RWPE2 (cell line): ENCODE measurements at regions not wholly inside any gene's neighbourhood (a gene's known extent, or its start where the extent isn't known, plus 50 kb on each side); places are given as distances from the start of the nearest gene placed in this dataset.

Experiments used
- ATAC-seq: fragments of 200-7000 bp; cut with Tn5 transposase; 3 replicates; pipeline ENCODE4 v1.9.1; 2021; ENCODE audit warnings: low read depth
- DNase-seq: peaks from one replicate; pipeline ENCODE4 v3.0.0-alpha.2; 2020; ENCODE audit warnings: low spot score
- H3K27ac ChIP-seq: fragments of 450-650 bp; 2 replicates; pipeline ENCODE4 v1.5.1; 2017; ENCODE audit warnings: mild to moderate bottlenecking; ENCODE audit not compliant: poor library complexity, severe bottlenecking
- H3K27me3 ChIP-seq: fragments of 250-450 bp; sonication (Bioruptor Pico); 2 replicates; pipeline ENCODE4 v1.5.1; 2021; ENCODE audit warnings: mild to moderate bottlenecking, moderate library complexity; ENCODE audit not compliant: insufficient read depth, poor library complexity, severe bottlenecking
- H3K36me3 ChIP-seq: fragments of 250-450 bp; sonication (Bioruptor Pico); 2 replicates; pipeline ENCODE4 v1.5.1; 2020; ENCODE audit warnings: low read depth, mild to moderate bottlenecking, moderate library complexity
- H3K4me1 ChIP-seq: fragments of 250-450 bp; sonication (Bioruptor Pico); 2 replicates; pipeline ENCODE4 v1.5.1; 2021; ENCODE audit warnings: mild to moderate bottlenecking, moderate library complexity; ENCODE audit not compliant: insufficient read depth, poor library complexity, severe bottlenecking
- H3K4me3 ChIP-seq: fragments of 250-450 bp; sonication (Bioruptor Pico); 2 replicates; pipeline ENCODE4 v1.5.1; 2021; ENCODE audit warnings: mild to moderate bottlenecking, moderate library complexity; ENCODE audit not compliant: severe bottlenecking
- H3K9me3 ChIP-seq: fragments of 250-450 bp; sonication (Bioruptor Pico); 2 replicates; pipeline ENCODE4 v1.5.1; 2021; ENCODE audit warnings: mild to moderate bottlenecking, moderate library complexity; ENCODE audit not compliant: severe bottlenecking
- CTCF ChIP-seq: fragments of 450-650 bp; IDR thresholded peaks from one replicate; pipeline ENCODE4 v1.5.1; 2017; ENCODE audit warnings: mild to moderate bottlenecking, moderate library complexity; ENCODE audit not compliant: poor library complexity, severe bottlenecking

DNA sequence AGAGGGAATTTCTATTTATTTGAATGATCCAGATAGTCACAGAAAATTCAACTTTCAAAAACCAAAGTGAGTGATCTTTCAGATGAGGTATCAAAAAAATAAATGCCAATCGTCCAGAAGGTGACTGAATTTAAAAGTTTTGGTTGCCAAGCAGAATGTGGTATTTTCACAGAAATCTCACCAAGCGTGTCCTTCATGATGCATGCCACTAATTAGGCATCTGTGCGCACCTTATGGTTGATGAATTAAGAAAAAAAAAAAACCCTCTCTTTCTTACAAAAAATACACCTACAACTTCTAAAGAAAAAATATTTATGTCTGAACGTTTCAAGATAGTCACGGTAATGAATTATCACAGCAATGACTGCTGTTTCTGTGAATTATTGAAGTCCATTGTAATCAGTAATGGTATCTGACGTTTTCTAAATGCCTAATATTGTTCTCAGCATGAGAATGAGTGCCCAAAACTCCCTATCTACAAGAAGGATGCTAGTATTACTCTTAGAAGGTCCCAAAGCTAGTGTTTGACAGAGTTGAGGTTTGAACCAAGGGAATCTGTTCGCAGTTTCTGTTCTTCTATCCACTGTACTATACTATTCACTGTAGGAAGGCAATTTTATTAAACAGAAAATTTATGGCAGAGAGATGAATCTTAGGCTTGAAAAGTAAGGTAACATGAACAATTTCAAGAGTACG lies 219.6 kb upstream of the NETO1 start:
- H3K9me3 ChIP-seq: peaks cover 3% of the 10 kb centered on the region
- no peak for TF ChIP-seq CTCF
- no peak for DNase-seq
- no peaks in the 10 kb centered on the region for H3K27me3 ChIP-seq
- ATAC-seq: no peak
- H3K36me3 ChIP-seq: no peaks in the 10 kb centered on the region
- H3K4me3 ChIP-seq: no peak overlapping the region
- no peak overlapping the region for H3K27ac ChIP-seq
- no peaks in the 10 kb centered on the region for H3K4me1 ChIP-seq

DNA sequence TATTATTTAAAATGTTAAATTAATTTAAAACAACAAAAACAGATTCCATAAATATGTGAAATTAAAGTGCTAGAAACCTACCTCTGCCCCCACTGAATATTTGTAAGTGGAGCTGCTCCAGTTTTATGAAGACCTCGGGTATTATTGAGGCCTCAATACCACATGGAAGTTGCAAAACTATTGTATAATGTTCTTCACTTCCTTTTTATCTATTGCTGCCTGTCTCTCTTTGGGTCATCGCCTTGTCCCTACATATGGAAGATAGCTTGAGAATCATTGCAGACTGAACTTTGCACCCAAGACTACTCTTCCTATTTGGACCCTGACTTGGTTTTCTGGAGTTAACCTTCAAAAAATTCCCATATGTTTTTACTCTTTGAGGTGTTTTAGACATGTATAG lies 212.1 kb upstream of the NETO1 start:
- ATAC-seq: no peak
- no peaks in the 10 kb centered on the region for H3K27me3 ChIP-seq
- H3K4me3 ChIP-seq: no peak overlapping the region
- H3K4me1 ChIP-seq: no peaks in the 10 kb centered on the region
- peaks cover 3% of the 10 kb centered on the region for H3K9me3 ChIP-seq
- H3K36me3 ChIP-seq: no peaks in the 10 kb centered on the region
- no peak for TF ChIP-seq CTCF
- no peak overlapping the region for H3K27ac ChIP-seq
- DNase-seq: no peak

DNA sequence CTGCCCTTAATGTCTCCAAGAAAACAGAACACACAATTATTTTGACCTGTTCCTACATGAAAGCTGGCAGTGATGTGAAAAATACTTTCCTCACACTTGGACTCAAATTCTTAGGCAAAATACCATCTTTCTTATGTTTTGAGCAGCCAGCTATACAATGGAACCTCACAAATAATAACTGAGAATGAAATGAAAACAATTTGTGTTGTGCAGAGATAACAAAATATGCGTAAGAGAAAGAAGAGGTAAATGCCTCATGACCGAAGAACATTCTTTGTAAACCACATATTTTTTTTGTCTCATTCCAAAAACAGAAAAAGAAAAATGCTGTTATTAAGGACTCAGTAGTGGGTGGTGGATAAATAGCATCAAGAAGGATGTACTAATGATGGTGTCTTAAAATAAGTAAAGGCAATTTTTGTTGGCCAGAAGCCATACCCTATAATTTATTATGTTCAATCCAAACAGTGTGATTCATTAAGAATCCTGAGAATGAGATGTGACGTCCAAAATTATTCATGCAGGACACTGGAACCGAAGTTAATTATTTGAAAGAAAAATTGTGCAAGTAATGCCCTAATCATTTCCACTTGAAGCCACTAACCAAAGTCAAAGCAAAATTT lies 193.0 kb upstream of the NETO1 start:
- ATAC-seq (peak; percentile 36), DNase-seq (no peak)
- no peaks in the 10 kb centered on the region for H3K9me3 ChIP-seq
- peaks cover 5% of the 10 kb centered on the region for H3K4me1 ChIP-seq
- H3K27ac ChIP-seq: peak overlapping the region; percentile 13
- no peak overlapping the region for H3K4me3 ChIP-seq
- no peak for TF ChIP-seq CTCF
- no peaks in the 10 kb centered on the region for H3K27me3 ChIP-seq
- no peaks in the 10 kb centered on the region for H3K36me3 ChIP-seq

DNA sequence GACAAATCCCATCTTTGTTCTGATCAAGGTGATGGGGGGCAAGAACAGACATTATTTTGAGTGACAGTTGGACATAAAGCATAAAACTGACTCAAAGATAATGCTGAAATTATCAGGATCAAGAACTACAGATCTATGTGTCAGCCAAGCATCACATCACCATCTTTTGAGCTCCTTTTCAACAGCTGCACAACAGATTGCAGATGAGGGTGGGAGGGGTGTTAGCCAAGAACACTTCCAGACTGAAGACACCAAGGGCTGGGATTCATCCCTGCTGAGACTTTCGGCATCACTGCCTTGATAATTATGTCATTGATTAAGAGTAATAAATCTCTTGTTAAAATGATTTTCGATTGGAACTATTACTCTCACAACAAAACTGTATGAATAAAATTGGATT lies 191.5 kb upstream of the NETO1 start:
- Histone ChIP-seq H3K4me1 (peaks cover 5% of the 10 kb centered on the region), H3K36me3 (no peaks in the 10 kb centered on the region), H3K27ac (no peak overlapping the region), H3K4me3 (no peak overlapping the region), H3K9me3 (no peaks in the 10 kb centered on the region), H3K27me3 (no peaks in the 10 kb centered on the region)
- no peak for TF ChIP-seq CTCF
- no peak for ATAC-seq
- DNase-seq: no peak

- no peak for DNase-seq
- no peak for ATAC-seq
- H3K27me3 ChIP-seq: no peaks in the 10 kb centered on the region
- H3K36me3 ChIP-seq: no peaks in the 10 kb centered on the region
- no peak for TF ChIP-seq CTCF
- H3K27ac ChIP-seq: no peak overlapping the region
- no peak overlapping the region for H3K4me3 ChIP-seq
- no peaks in the 10 kb centered on the region for H3K4me1 ChIP-seq
- H3K9me3 ChIP-seq: no peaks in the 10 kb centered on the region
Observed at GRCh38 chr18:73047688-73048087, 179.9 kb upstream of the NETO1 start.
